ENCODE measurements at regions not wholly inside any gene's neighbourhood (a gene's known extent, or its start where the extent isn't known, plus 50 kb on each side); places are given as distances from the start of the nearest gene placed in this dataset.

DNA sequence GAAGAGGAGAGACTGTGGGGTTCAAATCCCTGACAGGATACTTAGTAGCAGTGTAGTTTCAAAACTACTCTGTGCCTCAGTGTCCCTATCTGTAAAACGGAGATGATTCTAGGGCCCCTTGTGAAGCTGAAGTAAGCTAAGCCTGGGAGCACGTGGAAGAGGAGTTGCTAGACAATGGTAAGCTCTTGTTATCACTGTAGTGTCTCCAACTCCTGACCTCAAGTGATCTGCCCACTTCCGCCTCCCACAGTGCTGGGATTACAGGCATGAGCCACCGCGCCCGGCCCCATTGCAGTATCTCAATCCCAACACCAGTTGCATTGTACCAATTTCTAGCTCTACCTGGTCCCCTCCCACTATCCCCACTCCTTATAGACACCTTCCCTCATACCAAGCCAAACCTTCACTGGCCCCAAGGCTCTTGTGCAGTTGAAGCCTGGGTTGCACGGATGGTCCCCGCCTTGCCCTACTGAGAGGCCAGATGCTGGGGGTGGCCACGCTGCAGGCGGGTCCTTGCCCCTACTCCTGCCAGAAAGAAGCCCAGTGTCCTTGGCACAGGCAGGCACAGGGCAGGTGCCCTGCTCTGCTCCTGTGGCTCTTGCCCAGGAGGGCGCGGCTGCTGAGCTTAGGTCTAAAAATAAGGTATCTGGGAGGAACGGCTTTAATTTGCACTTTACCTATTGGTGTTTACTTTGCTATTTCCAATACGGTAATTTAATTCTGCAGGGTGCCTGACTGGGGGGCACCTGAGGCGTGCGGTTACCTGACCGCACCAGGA lies 118.1 kb downstream of the VEGFA start:
- Histone ChIP-seq H2AFZ (ENCODE audit: control insufficient read depth, low read depth, low read length) (no peak overlapping the region), H3K9me3 (replicated peaks; ENCODE audit: control insufficient read depth, insufficient read depth, low read length) (no peaks in the 10 kb centered on the region), H4K20me1 (ENCODE audit: control insufficient read depth, insufficient read depth) (no peaks in the 10 kb centered on the region), H3K36me3 (ENCODE audit: control insufficient read depth in 2 of 2, insufficient read depth in 2 of 2, low read length in 1 of 2) (no peaks in the 10 kb centered on the region), H3K4me1 (ENCODE audit: control insufficient read depth, insufficient read depth, low read length) (peaks cover 22% of the 10 kb centered on the region), H3K4me3 (no peak overlapping the region), H3K27ac (ENCODE audit: control insufficient read depth, insufficient read depth) (no peak overlapping the region), H3K4me2 (ENCODE audit: control insufficient read depth, insufficient read depth) (no peak overlapping the region), H3K79me2 (ENCODE audit: control insufficient read depth, insufficient read depth, low read length) (no peaks in the 10 kb centered on the region), H3K9ac (ENCODE audit: control insufficient read depth, insufficient read depth, low read length) (no peak overlapping the region), H3K27me3 (replicated peaks in 1 of 2; ENCODE audit: control insufficient read depth in 2 of 2, insufficient read depth in 2 of 2, low read length in 1 of 2) (no peaks in the 10 kb centered on the region)
- DNase-seq (ENCODE audit: low read depth, low spot score) (no peak), ATAC-seq (no peak), FAIRE-seq (no peak)
- 59% methylated on average over 17 of the region's 17 CpGs for WGBS (ENCODE audit: insufficient coverage, insufficient replicate concordance, low lambda C conversion rate, missing lambda C conversion rate)
- ChIA-PET POLR2A (interaction anchor here (1.2 kb wide), 1 partner anchor 14 kb away, joined by 3 read pairs; no protein-coding TSS in a partner anchor), SMC1A (ENCODE audit: uncharacterized antibody, unreplicated experiment) (interaction anchor here (1.2 kb wide), 1 partner anchor 14 kb away, joined by 3 read pairs; no protein-coding TSS in a partner anchor), CTCF (no interaction called here), RAD21 (ENCODE audit: unreplicated experiment) (no interaction called here)
- intact Hi-C loops (cut with micrococcal nuclease; ENCODE audit: unreplicated experiment) (no loop called here), in situ Hi-C loops (cut with MboI) (no loop called here)
- TF ChIP-seq GATAD2B (conservative IDR thresholded peaks at IDR 0.05; ENCODE audit: low read depth) (no peak), SMAD1 (IDR thresholded peaks at IDR 0.05; ENCODE audit: low read depth, partially characterized antibody) (no peak)
- TF ChIP-seq, protein P1, sequence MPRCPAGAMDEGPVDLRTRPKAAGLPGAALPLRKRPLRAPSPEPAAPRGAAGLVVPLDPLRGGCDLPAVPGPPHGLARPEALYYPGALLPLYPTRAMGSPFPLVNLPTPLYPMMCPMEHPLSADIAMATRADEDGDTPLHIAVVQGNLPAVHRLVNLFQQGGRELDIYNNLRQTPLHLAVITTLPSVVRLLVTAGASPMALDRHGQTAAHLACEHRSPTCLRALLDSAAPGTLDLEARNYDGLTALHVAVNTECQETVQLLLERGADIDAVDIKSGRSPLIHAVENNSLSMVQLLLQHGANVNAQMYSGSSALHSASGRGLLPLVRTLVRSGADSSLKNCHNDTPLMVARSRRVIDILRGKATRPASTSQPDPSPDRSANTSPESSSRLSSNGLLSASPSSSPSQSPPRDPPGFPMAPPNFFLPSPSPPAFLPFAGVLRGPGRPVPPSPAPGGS (IDR thresholded peaks at IDR 0.05; ENCODE audit: borderline replicate concordance, insufficient read depth, low read depth, low read length, poor library complexity, severe bottlenecking) = no peak
- BruUV-seq (replicated peaks) = no TSS peak

DNA sequence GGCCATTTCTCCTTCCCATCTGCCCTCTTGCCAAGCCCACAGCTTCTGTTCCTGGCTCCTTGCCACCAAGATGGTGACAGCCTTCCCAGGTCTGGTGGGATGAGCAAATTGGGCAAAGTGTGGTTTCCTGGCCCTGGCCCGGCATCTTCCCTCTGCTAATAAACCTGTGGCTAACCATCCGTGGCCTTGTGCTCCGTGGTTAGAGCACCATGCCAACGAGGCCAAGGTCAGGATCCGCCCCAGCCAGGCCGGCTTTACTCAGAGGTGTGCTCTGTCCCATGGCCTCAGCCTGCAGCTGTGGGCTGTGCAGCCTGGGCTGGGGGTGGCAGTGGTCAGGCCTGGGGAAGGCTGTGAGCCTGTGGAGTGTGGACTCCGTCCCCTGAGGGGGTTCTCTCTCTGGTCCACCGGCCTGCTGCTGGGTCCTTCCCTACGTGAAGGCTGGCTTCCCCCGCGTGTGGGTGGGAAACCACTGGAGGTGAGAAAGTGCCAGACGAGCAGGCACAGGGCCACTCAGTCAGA lies 117.4 kb downstream of the VEGFA start:
- no peak for DNase-seq (ENCODE audit: low read depth, low spot score)
- H3K79me2 ChIP-seq (ENCODE audit: control insufficient read depth, insufficient read depth, low read length) = no peaks in the 10 kb centered on the region
- H3K9ac ChIP-seq (ENCODE audit: control insufficient read depth, insufficient read depth, low read length) = no peak overlapping the region
- in situ Hi-C loops (cut with MboI) = no loop called here
- POLR2A ChIA-PET = interaction anchor here (1.2 kb wide), 1 partner anchor 14 kb away, joined by 3 read pairs; no protein-coding TSS in a partner anchor
- no peak overlapping the region for H3K4me3 ChIP-seq
- RAD21 ChIA-PET (ENCODE audit: unreplicated experiment) = no interaction called here
- FAIRE-seq = no peak
- no TSS peak for BruUV-seq (replicated peaks)
- H3K27me3 ChIP-seq (replicated peaks in 1 of 2; ENCODE audit: control insufficient read depth in 2 of 2, insufficient read depth in 2 of 2, low read length in 1 of 2) = no peaks in the 10 kb centered on the region
- peaks cover 22% of the 10 kb centered on the region for H3K4me1 ChIP-seq (ENCODE audit: control insufficient read depth, insufficient read depth, low read length)
- peak; percentile 20 for ATAC-seq
- SMC1A ChIA-PET (ENCODE audit: uncharacterized antibody, unreplicated experiment) = no interaction called here
- H4K20me1 ChIP-seq (ENCODE audit: control insufficient read depth, insufficient read depth) = no peaks in the 10 kb centered on the region
- H3K27ac ChIP-seq (ENCODE audit: control insufficient read depth, insufficient read depth) = no peak overlapping the region
- H2AFZ ChIP-seq (ENCODE audit: control insufficient read depth, low read depth, low read length) = no peak overlapping the region
- intact Hi-C loops (cut with micrococcal nuclease; ENCODE audit: unreplicated experiment) = no loop called here
- no peaks in the 10 kb centered on the region for H3K9me3 ChIP-seq (replicated peaks; ENCODE audit: control insufficient read depth, insufficient read depth, low read length)
- no peaks in the 10 kb centered on the region for H3K36me3 ChIP-seq (ENCODE audit: control insufficient read depth in 2 of 2, insufficient read depth in 2 of 2, low read length in 1 of 2)
- CTCF ChIA-PET = no interaction called here
- WGBS (ENCODE audit: insufficient coverage, insufficient replicate concordance, low lambda C conversion rate, missing lambda C conversion rate) = 10% methylated on average over 12 of the region's 12 CpGs
- H3K4me2 ChIP-seq (ENCODE audit: control insufficient read depth, insufficient read depth) = no peak overlapping the region
- TF ChIP-seq JUNB (IDR thresholded peaks at IDR 0.05) = no peak
- TF ChIP-seq, protein P2, sequence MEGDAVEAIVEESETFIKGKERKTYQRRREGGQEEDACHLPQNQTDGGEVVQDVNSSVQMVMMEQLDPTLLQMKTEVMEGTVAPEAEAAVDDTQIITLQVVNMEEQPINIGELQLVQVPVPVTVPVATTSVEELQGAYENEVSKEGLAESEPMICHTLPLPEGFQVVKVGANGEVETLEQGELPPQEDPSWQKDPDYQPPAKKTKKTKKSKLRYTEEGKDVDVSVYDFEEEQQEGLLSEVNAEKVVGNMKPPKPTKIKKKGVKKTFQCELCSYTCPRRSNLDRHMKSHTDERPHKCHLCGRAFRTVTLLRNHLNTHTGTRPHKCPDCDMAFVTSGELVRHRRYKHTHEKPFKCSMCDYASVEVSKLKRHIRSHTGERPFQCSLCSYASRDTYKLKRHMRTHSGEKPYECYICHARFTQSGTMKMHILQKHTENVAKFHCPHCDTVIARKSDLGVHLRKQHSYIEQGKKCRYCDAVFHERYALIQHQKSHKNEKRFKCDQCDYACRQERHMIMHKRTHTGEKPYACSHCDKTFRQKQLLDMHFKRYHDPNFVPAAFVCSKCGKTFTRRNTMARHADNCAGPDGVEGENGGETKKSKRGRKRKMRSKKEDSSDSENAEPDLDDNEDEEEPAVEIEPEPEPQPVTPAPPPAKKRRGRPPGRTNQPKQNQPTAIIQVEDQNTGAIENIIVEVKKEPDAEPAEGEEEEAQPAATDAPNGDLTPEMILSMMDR (IDR thresholded peaks at IDR 0.05 in 2 of 3, conservative IDR thresholded peaks at IDR 0.05 in 1 of 3; ENCODE audit: control insufficient read depth in 2 of 3, extremely low read depth in 1 of 3, insufficient read depth in 1 of 3, low read depth in 3 of 3, low read length in 3 of 3) = no peak
- TF ChIP-seq NFIC (IDR thresholded peaks at IDR 0.05; ENCODE audit: low read depth, low read length) = no peak
- no peak for TF ChIP-seq ZZZ3 (IDR thresholded peaks at IDR 0.05; ENCODE audit: control insufficient read depth, insufficient read length, low read depth)
- TF ChIP-seq, protein P3, sequence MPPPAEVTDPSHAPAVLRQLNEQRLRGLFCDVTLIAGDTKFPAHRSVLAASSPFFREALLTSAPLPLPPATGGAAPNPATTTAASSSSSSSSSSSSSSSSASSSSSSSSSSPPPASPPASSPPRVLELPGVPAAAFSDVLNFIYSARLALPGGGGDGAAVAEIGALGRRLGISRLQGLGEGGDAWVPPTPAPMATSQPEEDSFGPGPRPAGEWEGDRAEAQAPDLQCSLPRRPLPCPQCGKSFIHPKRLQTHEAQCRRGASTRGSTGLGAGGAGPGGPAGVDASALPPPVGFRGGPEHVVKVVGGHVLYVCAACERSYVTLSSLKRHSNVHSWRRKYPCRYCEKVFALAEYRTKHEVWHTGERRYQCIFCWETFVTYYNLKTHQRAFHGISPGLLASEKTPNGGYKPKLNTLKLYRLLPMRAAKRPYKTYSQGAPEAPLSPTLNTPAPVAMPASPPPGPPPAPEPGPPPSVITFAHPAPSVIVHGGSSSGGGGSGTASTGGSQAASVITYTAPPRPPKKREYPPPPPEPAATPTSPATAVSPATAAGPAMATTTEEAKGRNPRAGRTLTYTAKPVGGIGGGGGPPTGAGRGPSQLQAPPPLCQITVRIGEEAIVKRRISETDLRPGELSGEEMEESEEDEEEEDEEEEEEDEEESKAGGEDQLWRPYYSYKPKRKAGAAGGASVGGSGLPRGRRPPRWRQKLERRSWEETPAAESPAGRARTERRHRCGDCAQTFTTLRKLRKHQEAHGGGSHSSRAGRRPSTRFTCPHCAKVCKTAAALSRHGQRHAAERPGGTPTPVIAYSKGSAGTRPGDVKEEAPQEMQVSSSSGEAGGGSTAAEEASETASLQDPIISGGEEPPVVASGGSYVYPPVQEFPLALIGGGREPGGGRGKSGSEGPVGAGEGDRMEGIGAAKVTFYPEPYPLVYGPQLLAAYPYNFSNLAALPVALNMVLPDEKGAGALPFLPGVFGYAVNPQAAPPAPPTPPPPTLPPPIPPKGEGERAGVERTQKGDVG (CRISPR knock-in tag; IDR thresholded peaks at IDR 0.05) = no peak
